Neural cell (in vitro differentiated cells): ENCODE measurements at regions not wholly inside any gene's neighbourhood (a gene's known extent, or its start where the extent isn't known, plus 50 kb on each side); places are given as distances from the start of the nearest gene placed in this dataset.
"Not testable (repeated sequence)": the region's sequence is repeated elsewhere in the genome, so short reads cannot be mapped to it uniquely, and the experiment has no call there.

ENCODE experiments used
- H2AFZ ChIP-seq: fragments of 200-600, 300-800 bp; sonication (generic), shearing (Covaris generic); 2 replicates; pipeline ENCODE4 v1.6.0; 2014; ENCODE audit warnings: low read depth, mild to moderate bottlenecking, antibody characterized with exemption, low read length, moderate library complexity
- H3F3A ChIP-seq: fragments of 200-600 bp; shearing (Covaris generic); 2 replicates; pipeline ENCODE4 v1.6.1; 2016; ENCODE audit warnings: mild to moderate bottlenecking, moderate library complexity, mixed read lengths, antibody characterized with exemption, low read length; ENCODE audit not compliant: insufficient read depth, poor library complexity, severe bottlenecking
- H3K27ac ChIP-seq: fragments of 200-600, 300-800 bp; sonication (generic), shearing (Covaris generic); 2 replicates; pipeline ENCODE4 v1.5.1; 2014; ENCODE audit warnings: mild to moderate bottlenecking, low read length, moderate library complexity
- H3K27me3 ChIP-seq: fragments of 300-800, 200-600 bp; sonication (generic), shearing (Covaris generic); 2 replicates; pipeline ENCODE4 v1.6.0; 2014; ENCODE audit warnings: mild to moderate bottlenecking, low read depth, low read length, moderate library complexity; ENCODE audit not compliant: insufficient read depth
- H3K36me3 ChIP-seq: fragments of 300-800, 200-600 bp; sonication (generic), shearing (Covaris generic); 2 replicates; pipeline ENCODE4 v1.5.1; 2014; ENCODE audit warnings: mild to moderate bottlenecking, antibody characterized with exemption, low read length, moderate library complexity; ENCODE audit not compliant: insufficient read depth
- H3K4me2 ChIP-seq: fragments of 300-800, 200-600 bp; sonication (generic), shearing (Covaris generic); 2 replicates; pipeline ENCODE4 v1.6.0; 2014; ENCODE audit warnings: mild to moderate bottlenecking, low read length
- H3K4me3 ChIP-seq: fragments of 300-800, 200-600 bp; sonication (generic), shearing (Covaris generic); 2 replicates; pipeline ENCODE4 v1.5.1; 2014; ENCODE audit warnings: mild to moderate bottlenecking, low read length, moderate library complexity
- H3K79me2 ChIP-seq: fragments of 200-600 bp; shearing (Covaris generic); replicated peaks from 2 replicates; pipeline ENCODE4 v1.6.0; 2014; ENCODE audit warnings: mild to moderate bottlenecking, low read length, moderate library complexity; ENCODE audit not compliant: insufficient read depth
- H3K9ac ChIP-seq: fragments of 300-800, 200-600 bp; sonication (generic), shearing (Covaris generic); 2 replicates; pipeline ENCODE4 v1.6.1; 2016; ENCODE audit warnings: mild to moderate bottlenecking, low read length, mixed read lengths
- H3K9me2 ChIP-seq: fragments of 200-600 bp; shearing (Covaris generic); 2 replicates; pipeline ENCODE4 v1.6.1; 2016; ENCODE audit warnings: mild to moderate bottlenecking, low read length, mixed read lengths; ENCODE audit not compliant: insufficient read depth
- H3K9me3 ChIP-seq: fragments of 200-600, 300-800 bp; sonication (generic), shearing (Covaris generic); 2 replicates; pipeline ENCODE4 v1.6.1; 2016; ENCODE audit warnings: mild to moderate bottlenecking, mixed run types, low read length, moderate library complexity, mixed read lengths
- H4K20me1 ChIP-seq: fragments of 200-600 bp; shearing (Covaris generic); 2 replicates; pipeline ENCODE4 v1.6.1; 2016; ENCODE audit warnings: mild to moderate bottlenecking, mixed run types; ENCODE audit not compliant: insufficient read depth
- CTCF ChIP-seq: fragments of 450-650 bp; IDR thresholded peaks from 2 replicates; pipeline ENCODE4 v1.5.1; 2014; ENCODE audit warnings: antibody characterized with exemption, mild to moderate bottlenecking, moderate library complexity; ENCODE audit not compliant: poor library complexity, severe bottlenecking
- EP300 ChIP-seq: fragments of 450-650 bp; conservative IDR thresholded peaks from 2 replicates; pipeline ENCODE4 v1.6.1; 2014; ENCODE audit warnings: antibody characterized with exemption, mild to moderate bottlenecking, moderate library complexity; ENCODE audit not compliant: poor library complexity, severe bottlenecking
- EZH2 ChIP-seq: fragments of 200-600, 300-800 bp; shearing (Covaris generic), sonication (generic); IDR thresholded peaks from 2 replicates; pipeline ENCODE4 v1.6.1; 2014; ENCODE audit warnings: antibody characterized with exemption, low read length, borderline replicate concordance, mild to moderate bottlenecking; ENCODE audit not compliant: insufficient read depth, poor library complexity, severe bottlenecking
- MXI1 ChIP-seq: fragments of 450-650 bp; conservative IDR thresholded peaks from 2 replicates; pipeline ENCODE4 v1.6.1; 2014; ENCODE audit warnings: antibody characterized with exemption, mild to moderate bottlenecking; ENCODE audit not compliant: poor library complexity, severe bottlenecking
- POLR2AphosphoS5 ChIP-seq: IDR thresholded peaks from 2 replicates; pipeline ENCODE4 v1.6.1; 2012
- RAD21 ChIP-seq: fragments of 450-650 bp; conservative IDR thresholded peaks from 2 replicates; pipeline ENCODE4 v1.6.1; 2014; ENCODE audit warnings: antibody characterized with exemption, mild to moderate bottlenecking, moderate library complexity
- REST ChIP-seq: IDR thresholded peaks from 2 replicates; pipeline ENCODE4 v1.6.1; 2012; ENCODE audit warnings: borderline replicate concordance
- SMC3 ChIP-seq: fragments of 450-650 bp; conservative IDR thresholded peaks from 2 replicates; pipeline ENCODE4 v1.6.1; 2014; ENCODE audit warnings: antibody characterized with exemption, mild to moderate bottlenecking, moderate library complexity; ENCODE audit not compliant: poor library complexity
- TAF1 ChIP-seq: IDR thresholded peaks from 2 replicates; pipeline ENCODE4 v1.6.1; 2012; ENCODE audit warnings: low read depth

GRCh38 chr4:159420162-159421057, 317.5 kb downstream of the RAPGEF2 start:
- Histone ChIP-seq H3K27me3 (no peaks in the 10 kb centered on the region), H3F3A (no peaks in the 10 kb centered on the region), H2AFZ (no peak overlapping the region)

DNA sequence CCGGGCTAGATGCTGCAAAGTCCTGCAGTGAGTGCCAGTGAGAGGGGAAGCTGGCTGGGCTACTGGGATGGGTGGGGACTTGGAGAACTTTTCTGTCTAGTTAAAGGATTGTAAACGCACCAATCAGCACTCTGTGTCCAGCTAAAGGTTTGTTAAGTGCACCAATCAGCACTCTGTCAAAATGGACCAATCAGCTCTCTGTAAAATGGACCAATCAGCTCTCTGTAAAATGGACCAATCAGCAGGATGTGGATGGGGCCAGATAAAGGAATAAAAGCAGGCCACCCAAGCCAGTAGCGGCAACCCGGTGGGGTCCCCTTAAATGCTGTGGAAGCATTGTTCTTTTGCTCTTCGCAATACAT, 318.2 kb downstream of the RAPGEF2 start:
- H3K79me2 ChIP-seq, H3F3A ChIP-seq, H3K27me3 ChIP-seq, H3K9me2 ChIP-seq, H3K36me3 ChIP-seq, H3K4me2 ChIP-seq, H4K20me1 ChIP-seq, H3K27ac ChIP-seq, H3K4me3 ChIP-seq, H3K9me3 ChIP-seq, H3K9ac ChIP-seq, H2AFZ ChIP-seq: not testable (repeated sequence)

More at GRCh38 chr4:159420162-159421057, 317.5 kb downstream of the RAPGEF2 start:
- TF ChIP-seq REST = no peak
- no peak for TF ChIP-seq CTCF
- no peak for TF ChIP-seq TAF1
- no peak for TF ChIP-seq RAD21
- H3K27ac ChIP-seq = no peak overlapping the region
- no peak overlapping the region for H3K4me2 ChIP-seq
- no peaks in the 10 kb centered on the region for H3K36me3 ChIP-seq
- H3K9me2 ChIP-seq = no peaks in the 10 kb centered on the region
- H3K4me3 ChIP-seq = no peak overlapping the region
- H3K9ac ChIP-seq = no peak overlapping the region
- H3K9me3 ChIP-seq = peaks cover 5% of the 10 kb centered on the region
- no peaks in the 10 kb centered on the region for H3K79me2 ChIP-seq
- no peaks in the 10 kb centered on the region for H4K20me1 ChIP-seq

DNA sequence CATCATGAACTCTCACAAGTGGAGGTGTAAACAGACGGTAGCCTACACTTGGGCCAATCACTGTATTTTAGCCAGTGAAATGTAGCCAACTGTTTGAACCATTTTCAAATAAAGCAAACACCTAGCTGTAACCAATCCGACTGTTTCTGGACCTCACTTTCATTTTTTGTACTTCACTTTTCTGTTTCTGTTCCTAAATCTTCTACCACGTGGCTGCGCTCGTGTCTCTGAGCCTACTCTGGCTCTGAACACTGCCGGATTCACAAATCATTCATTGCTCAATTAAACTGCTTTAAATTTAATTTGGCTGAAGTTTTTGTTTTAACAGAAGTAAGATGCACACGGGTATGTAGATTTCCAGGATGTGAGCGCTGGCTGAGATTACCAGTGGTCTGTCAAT, 319.1 kb downstream of the RAPGEF2 start:
- no peaks in the 10 kb centered on the region for H3K79me2 ChIP-seq
- H4K20me1 ChIP-seq = no peaks in the 10 kb centered on the region
- H3K4me2 ChIP-seq = no peak overlapping the region
- H2AFZ ChIP-seq = no peak overlapping the region
- H3K4me3 ChIP-seq = no peak overlapping the region
- H3K9ac ChIP-seq = no peak overlapping the region
- H3K36me3 ChIP-seq = no peaks in the 10 kb centered on the region
- H3K27ac ChIP-seq = no peak overlapping the region
- no peaks in the 10 kb centered on the region for H3K27me3 ChIP-seq
- TF ChIP-seq TAF1 (no peak), MXI1 (no peak), RAD21 (no peak), REST (no peak), SMC3 (no peak), EP300 (no peak), EZH2 (no peak), CTCF (no peak), POLR2AphosphoS5 (no peak)
- H3K9me2 ChIP-seq = no peaks in the 10 kb centered on the region
- peaks cover 5% of the 10 kb centered on the region for H3K9me3 ChIP-seq
- no peaks in the 10 kb centered on the region for H3F3A ChIP-seq
